GM19043 (cell line): ENCODE measurements at regions not wholly inside any gene's neighbourhood (a gene's known extent, or its start where the extent isn't known, plus 50 kb on each side); places are given as distances from the start of the nearest gene placed in this dataset.

Experiments
- ATAC-seq: cut with Tn5 transposase; IDR thresholded peaks from one replicate; pipeline ENCODE4 v1.9.1; 2021; ENCODE audit warnings: low read depth; ENCODE audit not compliant: unreplicated experiment

GRCh38 chr5:165885623-165886350 is 2380.4 kb downstream of the MAT2B start:
- no peak for ATAC-seq

- ATAC-seq, result no peak
Observed at GRCh38 chr5:165887147-165887546, 2381.7 kb downstream of the MAT2B start.

- ATAC-seq, result no peak
Observed at GRCh38 chr5:165892383-165892782, 2387.0 kb downstream of the MAT2B start.

DNA sequence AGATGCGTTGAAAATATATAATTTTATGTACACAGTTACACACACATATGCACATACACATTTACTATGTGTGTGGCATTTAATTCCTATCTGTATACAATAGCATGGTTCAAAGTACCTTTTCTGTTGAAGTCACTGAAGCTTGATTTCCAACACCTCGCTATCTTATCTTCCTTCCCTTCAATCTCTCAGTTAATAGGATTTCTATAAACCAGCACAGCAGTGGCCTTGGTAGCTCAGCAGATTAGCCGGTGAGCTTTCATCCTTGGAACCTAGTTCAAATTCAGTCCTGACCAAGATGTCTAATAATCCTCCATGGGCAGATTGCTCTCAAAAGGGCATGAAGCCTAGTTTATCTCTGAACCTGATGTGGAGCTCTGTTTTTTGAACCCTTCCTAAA is 2389.5 kb downstream of the MAT2B start:
- no peak for ATAC-seq

DNA sequence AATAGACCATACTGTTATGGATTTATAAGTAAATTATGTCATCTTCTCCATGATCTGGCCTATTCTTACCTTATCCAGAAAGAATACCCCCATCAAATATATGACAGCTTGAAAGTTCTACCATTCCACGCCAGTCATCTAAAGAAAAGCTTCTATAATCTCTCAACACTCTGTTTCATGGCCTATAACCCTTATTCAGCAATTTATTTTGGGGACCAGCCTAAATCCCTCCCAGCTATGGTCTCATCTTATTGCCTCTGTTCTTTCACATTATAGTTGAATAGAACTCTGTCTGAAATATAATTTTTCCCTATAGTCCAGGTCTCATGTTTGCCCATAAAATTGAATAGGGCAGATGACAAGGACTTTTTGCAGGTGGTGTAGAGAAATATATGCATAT is 2387.6 kb upstream of the WWC1 start:
- no peak for ATAC-seq

DNA sequence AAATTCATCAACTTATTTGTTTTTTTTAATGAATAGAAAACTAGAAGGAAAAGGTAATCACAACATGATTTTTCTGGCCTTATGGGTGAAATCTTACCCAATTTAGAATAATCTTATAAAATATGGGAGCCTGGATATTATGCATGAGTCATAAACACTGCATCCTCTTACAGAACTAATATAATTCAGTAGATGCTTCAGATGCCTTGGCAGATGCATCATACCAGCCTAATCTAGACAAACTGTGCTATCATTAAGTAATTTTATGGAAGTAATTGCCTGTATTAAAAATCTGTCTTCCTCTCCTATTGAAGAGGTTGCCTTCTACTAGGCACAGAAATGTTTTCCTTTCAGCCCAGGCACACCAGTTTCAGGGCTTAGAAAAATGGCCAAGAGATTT is 2384.6 kb upstream of the WWC1 start:
- ATAC-seq, result no peak

- ATAC-seq, result no peak
Observed at GRCh38 chr5:165913059-165913458, 2378.4 kb upstream of the WWC1 start.

DNA sequence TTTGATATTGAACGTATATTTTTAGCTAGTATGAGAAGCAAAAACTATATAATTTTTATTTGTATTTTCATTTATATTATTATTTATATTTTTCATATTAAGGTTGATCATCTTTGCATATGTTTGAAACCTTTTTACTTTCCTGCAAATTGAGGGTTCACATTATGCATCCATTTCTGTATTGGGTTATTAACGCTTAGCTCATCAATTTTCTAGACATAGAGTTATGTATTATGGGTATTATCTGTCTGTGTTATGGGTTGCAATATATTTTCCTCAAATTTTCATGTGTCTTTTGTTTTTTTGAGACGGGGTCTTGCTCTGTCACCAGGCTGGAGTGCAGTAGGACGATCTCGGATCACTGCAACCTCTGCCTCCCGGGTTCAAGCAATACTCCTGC is 2377.0 kb upstream of the WWC1 start:
- no peak for ATAC-seq

DNA sequence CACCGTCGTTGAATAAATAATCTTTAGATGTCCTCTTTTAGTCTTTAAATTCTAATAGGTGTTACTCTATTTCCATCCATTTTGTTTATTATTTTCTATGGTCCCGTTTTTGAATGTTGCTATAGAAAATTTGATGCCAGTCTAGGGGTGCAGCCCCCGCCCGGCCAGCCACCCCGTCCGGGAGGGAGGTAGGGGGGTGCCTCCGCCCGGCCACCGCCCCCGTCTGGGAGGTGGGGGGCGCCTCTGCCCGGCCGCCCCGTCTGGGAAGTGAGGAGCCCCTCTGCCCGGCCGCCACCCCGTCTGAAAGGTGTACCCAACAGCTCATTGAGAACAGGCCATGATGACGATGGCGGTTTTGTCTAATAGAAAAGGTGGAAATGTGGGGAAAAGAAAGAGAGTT is 2372.2 kb upstream of the WWC1 start:
- no peak for ATAC-seq

DNA sequence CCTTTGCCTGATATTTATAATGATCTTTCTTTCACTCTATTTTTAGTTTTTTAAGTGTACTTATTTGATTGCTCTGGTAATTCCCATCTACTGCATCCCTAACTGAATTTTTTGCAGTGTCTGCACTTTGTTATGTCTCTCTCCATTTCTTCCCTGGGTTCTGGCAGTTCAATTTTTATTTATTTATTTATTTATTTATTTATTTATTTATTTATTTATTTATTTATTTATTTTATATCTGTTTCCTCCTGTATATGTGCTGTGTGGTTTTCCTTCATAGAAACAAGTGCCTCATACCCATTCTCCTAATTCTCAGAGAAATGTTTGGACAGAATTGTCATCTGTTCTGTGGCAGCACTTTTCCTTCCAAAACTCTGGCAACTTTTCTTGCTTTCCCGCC is 2370.8 kb upstream of the WWC1 start:
- ATAC-seq, result no peak

DNA sequence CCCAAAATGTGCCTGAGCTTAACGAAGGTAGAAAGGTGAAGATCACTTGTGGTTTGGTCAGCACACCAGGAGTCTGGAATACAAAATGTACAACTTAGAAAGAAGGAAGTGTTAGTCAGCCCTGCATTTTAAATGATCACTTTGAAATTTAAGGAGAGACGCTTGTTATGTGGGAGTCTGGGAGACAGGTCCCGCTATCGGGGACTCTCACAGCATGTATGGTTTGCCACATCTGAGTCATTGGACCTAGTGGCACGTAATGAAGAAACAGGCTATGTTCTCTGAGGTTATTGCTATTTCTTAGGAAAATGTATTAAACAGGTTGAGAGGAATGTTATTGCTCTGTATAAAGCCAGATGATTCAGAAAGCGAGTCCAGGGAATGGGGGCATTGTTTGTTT is 2362.5 kb upstream of the WWC1 start:
- no peak for ATAC-seq

- no peak for ATAC-seq
Observed at GRCh38 chr5:165940541-165940940, 2350.9 kb upstream of the WWC1 start.

DNA sequence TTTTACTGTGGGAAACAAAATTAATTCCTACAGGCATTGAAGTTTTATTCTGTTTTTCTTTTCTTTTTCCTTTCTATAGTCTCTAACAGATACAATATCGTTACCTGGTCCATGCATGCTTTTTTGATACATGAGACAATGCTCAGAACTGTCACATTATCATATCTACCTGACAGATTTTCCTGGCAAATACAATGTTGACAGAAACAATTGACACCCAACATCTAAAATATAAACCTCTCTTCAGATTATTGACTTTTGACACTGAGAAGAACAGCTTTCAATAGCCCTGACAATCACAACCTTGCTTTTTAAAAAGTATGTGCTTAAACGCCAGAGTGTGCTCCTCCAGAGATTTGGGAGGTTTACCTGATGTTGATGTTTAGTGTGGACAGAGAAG is 2334.6 kb upstream of the WWC1 start:
- ATAC-seq, result no peak

DNA sequence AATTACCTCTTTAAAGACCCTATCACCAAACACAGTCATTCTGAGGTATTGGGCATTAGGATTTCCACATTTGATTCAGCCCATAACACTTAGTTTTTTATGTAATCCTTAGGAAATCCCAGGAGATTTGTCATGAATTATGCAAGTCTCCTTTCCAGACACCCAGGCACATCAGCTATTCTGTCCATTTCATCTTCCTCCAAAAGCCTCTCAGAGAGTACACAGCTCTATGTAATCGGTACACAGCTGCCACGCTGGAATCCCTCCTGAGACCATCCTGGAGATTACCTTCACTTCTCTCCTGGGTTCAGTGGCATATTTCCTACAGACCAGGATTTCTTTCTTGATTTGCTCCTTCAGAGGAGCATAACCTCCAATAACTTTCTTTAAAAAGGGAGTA is 2309.8 kb upstream of the WWC1 start:
- no peak for ATAC-seq

GRCh38 chr5:165996201-165996875 is 2295.1 kb upstream of the WWC1 start:
- no peak for ATAC-seq

- no peak for ATAC-seq
Observed at GRCh38 chr5:165999693-166000320, 2291.6 kb upstream of the WWC1 start.

- ATAC-seq, result no peak
Observed at GRCh38 chr5:166004006-166004405, 2287.4 kb upstream of the WWC1 start.

- ATAC-seq, result no peak
Observed at GRCh38 chr5:166013415-166013814, 2278.0 kb upstream of the WWC1 start.

- no peak for ATAC-seq
Observed at GRCh38 chr5:166014256-166014655, 2277.2 kb upstream of the WWC1 start.

GRCh38 chr5:166018716-166019115 is 2272.7 kb upstream of the WWC1 start:
- no peak for ATAC-seq

- no peak for ATAC-seq
Observed at GRCh38 chr5:166022065-166022464, 2269.4 kb upstream of the WWC1 start.

- no peak for ATAC-seq
Observed at GRCh38 chr5:166024970-166025369, 2266.5 kb upstream of the WWC1 start.
